Endodermal cell (in vitro differentiated cells): ENCODE measurements at regions not wholly inside any gene's neighbourhood (a gene's known extent, or its start where the extent isn't known, plus 50 kb on each side); places are given as distances from the start of the nearest gene placed in this dataset.

Source experiments
- DNase-seq: peaks from one replicate; pipeline ENCODE4 v3.0.0-alpha.2; 2017
- H3K27ac ChIP-seq: 2 replicates; pipeline ENCODE4 v1.5.1; 2013; ENCODE audit warnings: mild to moderate bottlenecking, low read depth, low read length, moderate library complexity
- H3K27me3 ChIP-seq: 2 replicates; pipeline ENCODE4 v1.6.1; 2013; ENCODE audit warnings: mild to moderate bottlenecking, low read length, moderate library complexity; ENCODE audit not compliant: insufficient read depth, control insufficient read depth, poor library complexity, severe bottlenecking
- H3K36me3 ChIP-seq: 2 replicates; pipeline ENCODE4 v1.7.0; 2013; ENCODE audit warnings: mild to moderate bottlenecking, low read length, moderate library complexity; ENCODE audit not compliant: control insufficient read depth, insufficient read depth
- H3K4me1 ChIP-seq: one replicate; pipeline ENCODE4 v1.7.0; 2013; ENCODE audit warnings: low read length; ENCODE audit not compliant: control insufficient read depth, insufficient read depth
- H3K4me3 ChIP-seq: 2 replicates; pipeline ENCODE4 v1.5.1; 2013; ENCODE audit warnings: mild to moderate bottlenecking, low read length, moderate library complexity
- H3K9ac ChIP-seq: 2 replicates; pipeline ENCODE4 v1.6.1; 2013; ENCODE audit warnings: mild to moderate bottlenecking, low read length, moderate library complexity; ENCODE audit not compliant: poor library complexity, severe bottlenecking; ENCODE audit errors: extremely low read depth
- H3K9me3 ChIP-seq: 2 replicates; pipeline ENCODE4 v1.6.1; 2013; ENCODE audit warnings: mild to moderate bottlenecking, low read length, moderate library complexity; ENCODE audit not compliant: control insufficient read depth
- H3K27ac Mint-ChIP-seq: 2 replicates; pipeline ENCODE4 v1.8.0; 2020; ENCODE audit warnings: mixed read lengths
- H3K27me3 Mint-ChIP-seq: 2 replicates; pipeline ENCODE4 v1.8.0; 2021; ENCODE audit warnings: mild to moderate bottlenecking, mixed read lengths; ENCODE audit not compliant: insufficient read depth
- H3K36me3 Mint-ChIP-seq: 2 replicates; pipeline ENCODE4 v1.8.0; 2020; ENCODE audit warnings: low read depth, mixed read lengths
- H3K4me1 Mint-ChIP-seq: 2 replicates; pipeline ENCODE4 v1.8.0; 2020; ENCODE audit warnings: mixed read lengths
- H3K4me3 Mint-ChIP-seq: 2 replicates; pipeline ENCODE4 v1.8.0; 2020; ENCODE audit warnings: mild to moderate bottlenecking, moderate library complexity, mixed read lengths
- H3K9me3 Mint-ChIP-seq: 2 replicates; pipeline ENCODE4 v1.8.0; 2020; ENCODE audit warnings: mild to moderate bottlenecking, mixed read lengths
- CTCF ChIP-seq: fragments of 200-600 bp; sonication (generic); conservative IDR thresholded peaks from 2 replicates; pipeline ENCODE4 v1.5.0; 2021; ENCODE audit warnings: antibody characterized with exemption, mild to moderate bottlenecking
- WGBS, 2 experiments: methylation state at CpG; one replicate each; pipeline versions ENCODE4 v1.1.5 to v1.1.7; 2013; ENCODE audit warnings: missing lambda C conversion rate in 2 of 2, mixed read lengths in 1 of 2; ENCODE audit not compliant: insufficient coverage in 1 of 2, insufficient read length in 1 of 2; 5-methylcytosine and 5-hydroxymethylcytosine counted together

GRCh38 chr4:151988591-151988990, 227.8 kb upstream of the GATB start:
- 90 to 93% methylated on average over 2 of the region's 2 CpGs for WGBS, 2 experiments
- Mint-ChIP-seq H3K36me3 (no peaks in the 10 kb centered on the region), H3K27me3 (peaks cover 30% of the 10 kb centered on the region)

DNA sequence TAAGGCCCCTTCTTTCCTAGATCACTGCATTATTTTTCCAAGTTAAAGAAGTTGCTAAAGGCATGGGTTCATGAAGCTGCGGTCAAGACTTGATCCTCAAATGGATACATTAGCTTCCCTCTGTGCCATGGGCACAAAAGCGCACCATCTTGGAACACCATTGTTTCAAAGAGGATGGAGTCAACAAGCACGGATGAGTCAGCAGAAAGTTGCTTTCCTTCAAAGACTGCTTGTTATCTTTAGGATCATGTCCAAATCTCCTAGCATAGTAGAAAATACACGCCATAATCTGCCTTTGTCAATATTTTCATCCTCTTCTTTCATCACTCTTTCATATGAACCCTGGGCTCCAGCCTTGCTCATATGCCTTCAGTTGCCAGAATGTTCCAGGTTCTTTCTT, 226.8 kb upstream of the GATB start:
- Mint-ChIP-seq H3K4me3 (no peak overlapping the region), H3K27ac (no peak overlapping the region), H3K36me3 (no peaks in the 10 kb centered on the region), H3K4me1 (peaks cover 6% of the 10 kb centered on the region), H3K9me3 (no peaks in the 10 kb centered on the region), H3K27me3 (peaks cover 27% of the 10 kb centered on the region)
- Histone ChIP-seq H3K4me1 (peaks cover 3% of the 10 kb centered on the region), H3K36me3 (no peaks in the 10 kb centered on the region), H3K9me3 (no peaks in the 10 kb centered on the region), H3K9ac (no peak overlapping the region), H3K27me3 (peaks cover 7% of the 10 kb centered on the region), H3K4me3 (no peak overlapping the region), H3K27ac (no peak overlapping the region)
- DNase-seq = no peak
- 94% methylated on average over 4 of the region's 4 CpGs for WGBS, 2 experiments
- TF ChIP-seq CTCF = no peak

More at GRCh38 chr4:151988591-151988990, 227.8 kb upstream of the GATB start:
- H3K27ac ChIP-seq = no peak overlapping the region
- no peak overlapping the region for H3K27ac Mint-ChIP-seq
- H3K9me3 ChIP-seq = no peaks in the 10 kb centered on the region
- H3K9ac ChIP-seq = no peak overlapping the region
- H3K9me3 Mint-ChIP-seq = no peaks in the 10 kb centered on the region
- DNase-seq = no peak
- H3K27me3 ChIP-seq = peaks cover 12% of the 10 kb centered on the region
- peaks cover 11% of the 10 kb centered on the region for H3K4me1 Mint-ChIP-seq
- H3K4me1 ChIP-seq = peaks cover 4% of the 10 kb centered on the region
- no peak overlapping the region for H3K4me3 Mint-ChIP-seq
- H3K4me3 ChIP-seq = no peak overlapping the region
- TF ChIP-seq CTCF = no peak
- H3K36me3 ChIP-seq = no peaks in the 10 kb centered on the region

DNA sequence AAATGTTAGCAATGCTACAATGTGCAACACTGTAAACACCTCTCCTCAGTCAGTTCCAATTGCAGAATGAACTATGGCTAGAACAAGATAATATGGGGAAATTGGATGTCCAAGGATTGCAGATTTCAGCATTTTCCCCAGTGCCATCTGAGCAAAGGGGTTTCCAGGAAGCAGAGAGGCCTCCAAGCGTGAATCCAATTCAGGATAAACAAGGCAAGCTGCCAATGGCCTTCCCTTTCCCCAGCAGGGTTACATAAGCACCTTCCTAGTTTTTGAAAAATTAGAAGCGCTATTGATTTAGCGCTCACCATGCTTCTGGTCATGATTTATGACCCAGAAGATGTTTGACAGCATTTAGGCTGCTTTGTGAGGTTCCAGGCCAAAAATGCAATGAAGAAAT, 223.0 kb upstream of the GATB start:
- no peak overlapping the region for H3K27ac Mint-ChIP-seq
- H3K27ac ChIP-seq = no peak overlapping the region
- H3K4me3 ChIP-seq = no peak overlapping the region
- DNase-seq = no peak
- no peaks in the 10 kb centered on the region for H3K9me3 ChIP-seq
- H3K4me1 Mint-ChIP-seq = no peaks in the 10 kb centered on the region
- H3K27me3 ChIP-seq = no peaks in the 10 kb centered on the region
- WGBS, 2 experiments = 84 to 94% methylated on average over 3 of the region's 3 CpGs
- no peak overlapping the region for H3K4me3 Mint-ChIP-seq
- no peaks in the 10 kb centered on the region for H3K36me3 Mint-ChIP-seq
- peaks cover 10% of the 10 kb centered on the region for H3K27me3 Mint-ChIP-seq
- H3K36me3 ChIP-seq = no peaks in the 10 kb centered on the region
- H3K9ac ChIP-seq = no peak overlapping the region
- H3K9me3 Mint-ChIP-seq = no peaks in the 10 kb centered on the region
- no peaks in the 10 kb centered on the region for H3K4me1 ChIP-seq
- no peak for TF ChIP-seq CTCF
